K562 (cell line): ENCODE measurements at regions not wholly inside any gene's neighbourhood (a gene's known extent, or its start where the extent isn't known, plus 50 kb on each side); places are given as distances from the start of the nearest gene placed in this dataset.

ENCODE experiments used
- ARID2 ChIP-seq: fragments of 450-650 bp; IDR thresholded peaks from 2 replicates; pipeline ENCODE4 v1.6.1; 2017; ENCODE audit warnings: antibody characterized with exemption, mild to moderate bottlenecking
- CCAR2 ChIP-seq: fragments of 200-400 bp; formaldehyde crosslinking; IDR thresholded peaks from 2 replicates; pipeline ENCODE4 v1.6.1; 2017; ENCODE audit warnings: mild to moderate bottlenecking, low read depth, low read length
- CTCF ChIP-seq, 3 experiments: IDR thresholded peaks in 2 of 3; conservative IDR thresholded peaks in 1 of 3; 2 replicates each; pipeline ENCODE4 v1.5.1; 2011 to 2012; ENCODE audit warnings: low read length in 3 of 3, mild to moderate bottlenecking in 3 of 3, control low read depth in 2 of 3, improper control_type of control experiment in 1 of 3, inconsistent platforms in 1 of 3, low read depth in 1 of 3, mixed read lengths in 1 of 3, moderate library complexity in 1 of 3; ENCODE audit not compliant: insufficient read depth in 2 of 3
- EZH2 ChIP-seq: IDR thresholded peaks from 2 replicates; pipeline ENCODE4 v1.6.1; 2012; ENCODE audit warnings: low read depth, mild to moderate bottlenecking, inconsistent platforms, low read length, borderline replicate concordance
- GABPA ChIP-seq: fragments of 200-800 bp; sonication (Bioruptor generic); conservative IDR thresholded peaks from 2 replicates; pipeline ENCODE4 v1.6.1; 2016; ENCODE audit warnings: low read depth, missing genetic modification characterization, missing compliant biosample characterization
- POLR2A ChIP-seq: fragments of 450-650 bp; conservative IDR thresholded peaks from 2 replicates; pipeline ENCODE4 v1.6.1; 2016
- POLR2AphosphoS5 ChIP-seq: IDR thresholded peaks from 2 replicates; pipeline ENCODE4 v1.6.1; 2011; ENCODE audit warnings: mild to moderate bottlenecking, low read depth, low read length, moderate library complexity; ENCODE audit not compliant: control insufficient read depth, insufficient read depth
- REST ChIP-seq, 2 experiments: fragments of 450-650 bp; formaldehyde crosslinking in 1 of 2; IDR thresholded peaks; 2 replicates each; pipeline versions ENCODE4 v1.4.0 to v1.6.1; 2014 to 2020; ENCODE audit warnings: mild to moderate bottlenecking in 2 of 2, borderline replicate concordance in 1 of 2, low read depth in 1 of 2
- SAFB ChIP-seq: fragments of 200-400 bp; formaldehyde crosslinking; IDR thresholded peaks from 2 replicates; pipeline ENCODE4 v1.6.1; 2017; ENCODE audit warnings: low read depth, low read length, borderline replicate concordance
- SMARCC2 ChIP-seq: fragments of 450-650 bp; IDR thresholded peaks from 2 replicates; pipeline ENCODE4 v1.6.1; 2017; ENCODE audit warnings: antibody characterized with exemption, moderate library complexity, mild to moderate bottlenecking, low read depth
- TAF9B ChIP-seq: fragments of 450-650 bp; IDR thresholded peaks from 2 replicates; pipeline ENCODE4 v1.6.1; 2018; ENCODE audit warnings: mild to moderate bottlenecking; ENCODE audit not compliant: partially characterized antibody
- ZNF780A ChIP-seq: fragments of 250-450 bp; sonication (Bioruptor Pico); IDR thresholded peaks from 2 replicates; pipeline ENCODE4 v1.5.0; 2021; ENCODE audit warnings: mild to moderate bottlenecking
- ZNF785 ChIP-seq: fragments of 250-450 bp; sonication (Bioruptor Pico); IDR thresholded peaks from 2 replicates; pipeline ENCODE4 v1.4.0; 2020; ENCODE audit warnings: mild to moderate bottlenecking
- TF ChIP-seq, protein P1 (sequence below): sonication (generic); formaldehyde crosslinking; IDR thresholded peaks from 2 replicates; pipeline ENCODE4 v1.8.1; 2022; ENCODE audit warnings: missing genetic modification reagents

DNA sequence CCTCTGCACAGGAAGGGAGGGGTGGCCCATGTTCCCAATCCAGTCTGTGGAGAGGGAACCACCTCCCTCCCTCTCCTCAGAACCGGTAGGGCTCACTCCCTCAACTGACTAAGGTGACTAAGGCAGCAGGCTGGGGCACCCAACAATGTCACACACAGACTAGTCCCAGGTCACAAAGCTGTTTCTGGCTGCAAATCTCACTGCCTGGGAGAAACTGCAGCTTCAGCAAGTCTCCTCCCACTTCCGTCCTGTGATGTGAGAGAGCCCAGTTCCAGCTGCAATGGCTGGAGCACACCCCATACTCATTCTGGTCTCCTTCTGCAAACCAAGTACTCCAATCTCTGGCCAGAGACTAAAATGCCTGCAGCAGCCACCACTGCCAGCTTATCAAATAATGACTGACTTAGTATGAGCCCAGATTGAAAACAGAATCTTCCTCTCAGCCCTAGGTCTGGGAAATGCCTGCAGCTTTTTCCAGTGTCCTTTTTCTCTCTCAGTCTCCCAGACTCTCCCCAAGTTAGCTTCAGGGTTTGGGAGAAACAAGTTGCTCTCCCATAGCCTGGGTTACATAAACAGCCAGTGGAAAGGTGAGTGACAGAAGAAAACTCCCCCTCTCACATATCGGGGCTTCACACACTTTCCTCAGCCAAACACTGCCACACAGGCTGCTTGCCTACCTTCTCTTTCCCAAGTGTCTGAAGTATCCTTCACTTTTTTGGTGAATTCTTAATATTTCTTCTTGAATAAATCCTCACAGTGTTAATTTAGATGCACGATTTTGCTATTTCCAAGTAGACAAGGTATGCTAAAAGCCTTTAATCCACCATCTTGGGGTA is 247.4 kb upstream of the RASA1 start:
- TF ChIP-seq CCAR2, result no peak
- no peak for TF ChIP-seq EZH2
- no peak for TF ChIP-seq ZNF785 (CRISPR knock-in tag)
- TF ChIP-seq ZNF780A, result no peak
- no peak for TF ChIP-seq SMARCC2
- TF ChIP-seq REST (IDR thresholded peaks at IDR 0.05; ENCODE audit: borderline replicate concordance), result no peak
- no peak for TF ChIP-seq REST (CRISPR knock-in tag; IDR thresholded peaks at IDR 0.05; ENCODE audit: low read depth)
- TF ChIP-seq POLR2AphosphoS5, result no peak
- no peak for TF ChIP-seq POLR2A
- TF ChIP-seq CTCF (IDR thresholded peaks at IDR 0.05 in 2 of 3, conservative IDR thresholded peaks at IDR 0.05 in 1 of 3; ENCODE audit: insufficient read depth in 2 of 3, low read depth in 1 of 3, low read length in 3 of 3), result no peak
- no peak for TF ChIP-seq TAF9B
- TF ChIP-seq GABPA (tag), result no peak
- no peak for TF ChIP-seq SAFB
- TF ChIP-seq, protein P1, sequence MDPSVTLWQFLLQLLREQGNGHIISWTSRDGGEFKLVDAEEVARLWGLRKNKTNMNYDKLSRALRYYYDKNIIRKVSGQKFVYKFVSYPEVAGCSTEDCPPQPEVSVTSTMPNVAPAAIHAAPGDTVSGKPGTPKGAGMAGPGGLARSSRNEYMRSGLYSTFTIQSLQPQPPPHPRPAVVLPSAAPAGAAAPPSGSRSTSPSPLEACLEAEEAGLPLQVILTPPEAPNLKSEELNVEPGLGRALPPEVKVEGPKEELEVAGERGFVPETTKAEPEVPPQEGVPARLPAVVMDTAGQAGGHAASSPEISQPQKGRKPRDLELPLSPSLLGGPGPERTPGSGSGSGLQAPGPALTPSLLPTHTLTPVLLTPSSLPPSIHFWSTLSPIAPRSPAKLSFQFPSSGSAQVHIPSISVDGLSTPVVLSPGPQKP (CRISPR knock-in tag), result no peak
- no peak for TF ChIP-seq ARID2
